Stimulated activated CD8-positive, alpha-beta memory T cell treated with anti-CD3 and anti-CD28 coated beads, Interleukin-12 subunit alpha, Interleukin-12 subunit beta, amount 100 ng/mL, for 1 hour (primary cell): ENCODE measurements at regions not wholly inside any gene's neighbourhood (a gene's known extent, or its start where the extent isn't known, plus 50 kb on each side); places are given as distances from the start of the nearest gene placed in this dataset.

Experiments used
- DNase-seq: peaks from one replicate; pipeline ENCODE4 v3.0.0-alpha.2; 2020; ENCODE audit warnings: low read depth

DNA sequence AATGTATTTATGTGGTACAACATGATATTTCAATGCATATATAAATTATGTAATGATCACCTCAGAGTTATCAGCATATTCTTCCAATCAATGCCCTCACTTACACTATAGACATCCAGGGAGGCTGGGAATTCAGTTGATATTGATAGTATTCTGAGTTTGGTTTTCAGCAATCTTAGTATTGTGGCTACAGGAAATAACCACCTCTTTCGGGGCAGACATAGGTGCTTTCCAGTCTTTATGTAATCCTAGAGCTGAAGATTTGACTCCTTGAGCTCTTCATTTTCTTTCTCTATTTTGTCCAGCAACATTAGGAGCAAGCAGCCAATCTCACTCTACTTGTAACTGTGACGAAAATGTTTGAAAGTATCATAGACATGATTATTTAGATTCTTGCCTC, 712.7 kb upstream of the KIRREL3 start:
- DNase-seq = no peak

DNA sequence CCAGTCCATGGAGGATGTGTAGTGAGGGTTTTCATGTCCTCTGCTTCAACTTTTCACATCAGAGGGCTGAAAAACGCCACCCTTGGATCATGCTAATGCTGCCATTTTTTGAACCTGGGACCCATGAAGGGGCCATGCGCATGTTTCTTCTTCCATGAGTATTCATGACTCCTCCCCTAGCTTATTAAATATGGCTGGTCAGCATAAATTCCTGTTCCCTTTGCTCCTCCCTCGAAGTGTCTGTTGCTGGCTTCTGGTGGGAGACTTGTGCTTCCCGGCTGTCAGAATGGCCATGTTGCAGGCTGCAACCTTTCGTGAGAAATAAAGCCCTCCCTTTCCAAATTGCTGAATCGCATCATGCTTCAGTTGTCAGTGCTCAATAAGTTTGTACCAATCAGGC, 711.2 kb upstream of the KIRREL3 start:
- DNase-seq = no peak

DNA sequence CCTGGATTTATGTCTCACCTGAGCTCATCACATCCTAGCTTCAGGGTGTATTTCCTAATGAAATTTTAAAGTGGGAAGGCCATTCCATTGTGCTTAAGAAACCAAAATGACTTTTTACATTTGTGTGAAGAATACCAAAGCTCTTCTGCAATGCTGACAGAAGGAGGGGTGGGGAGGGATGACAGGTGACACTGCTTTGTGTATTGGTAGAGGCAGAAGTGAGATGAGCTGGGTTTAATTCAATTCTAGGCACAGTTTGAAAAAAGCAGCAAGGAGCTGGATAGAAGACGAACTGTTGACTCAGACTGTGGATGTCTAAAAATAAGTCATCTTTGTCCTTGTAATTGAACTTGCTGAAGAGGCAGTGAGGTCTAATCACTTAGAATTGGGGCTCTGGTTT, 710.3 kb upstream of the KIRREL3 start:
- DNase-seq = no peak

DNA sequence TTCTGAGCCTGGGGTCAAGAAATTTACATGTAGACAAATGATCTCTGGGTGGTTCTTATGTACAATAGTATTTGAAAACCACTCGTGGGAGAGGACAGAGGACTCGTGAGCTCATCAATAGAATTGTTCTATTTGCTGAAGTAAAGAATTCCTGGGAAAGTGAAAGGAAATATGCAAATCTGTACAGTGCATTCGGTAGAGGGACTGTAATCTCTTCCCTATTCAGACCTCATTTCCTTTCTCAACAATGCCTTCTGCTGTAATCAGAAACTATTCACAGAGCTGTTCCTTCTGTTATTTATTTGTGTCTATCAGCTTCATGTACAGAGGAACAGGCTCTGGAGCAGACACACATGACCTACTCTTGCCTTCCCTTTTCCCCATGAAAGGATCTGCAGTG, 709.4 kb upstream of the KIRREL3 start:
- DNase-seq = no peak

DNA sequence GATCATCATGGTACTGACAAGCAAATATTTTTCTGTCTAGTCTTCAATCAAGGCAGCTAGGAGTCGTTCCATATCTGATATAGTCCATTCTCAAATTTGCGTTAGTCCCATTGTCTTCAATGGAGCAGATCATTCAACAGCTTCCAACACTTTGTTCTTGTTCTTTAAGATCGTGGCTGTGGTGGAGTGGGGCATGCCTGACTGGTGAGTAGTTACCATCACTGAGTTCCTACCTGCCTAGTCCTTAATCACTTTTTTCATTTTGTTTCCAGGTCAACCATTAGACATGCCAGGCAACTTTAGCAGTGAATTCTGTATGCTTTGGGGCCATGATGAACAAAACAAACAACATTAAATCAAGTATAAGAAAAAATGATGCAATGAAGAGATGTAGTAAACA, 693.1 kb upstream of the KIRREL3 start:
- no peak for DNase-seq

DNA sequence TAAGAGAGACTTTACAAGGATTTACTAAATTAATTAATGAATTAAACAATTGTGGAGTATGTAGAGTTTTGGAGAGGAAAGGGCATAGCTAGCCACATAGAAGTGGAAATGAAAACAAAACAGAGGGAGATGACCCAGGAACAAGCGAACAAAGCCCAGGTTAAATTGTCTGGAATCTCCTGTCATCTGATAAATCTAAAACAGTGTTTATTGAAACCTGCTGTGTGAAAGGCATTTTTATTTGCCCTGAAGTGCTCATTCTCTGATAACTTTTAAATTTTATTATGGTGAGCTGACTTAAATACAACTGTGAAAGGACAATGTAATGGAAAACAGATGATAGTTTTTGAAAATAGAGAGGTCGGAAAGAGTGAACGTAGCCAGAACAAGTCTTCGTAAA, 682.8 kb upstream of the KIRREL3 start:
- DNase-seq = no peak

DNA sequence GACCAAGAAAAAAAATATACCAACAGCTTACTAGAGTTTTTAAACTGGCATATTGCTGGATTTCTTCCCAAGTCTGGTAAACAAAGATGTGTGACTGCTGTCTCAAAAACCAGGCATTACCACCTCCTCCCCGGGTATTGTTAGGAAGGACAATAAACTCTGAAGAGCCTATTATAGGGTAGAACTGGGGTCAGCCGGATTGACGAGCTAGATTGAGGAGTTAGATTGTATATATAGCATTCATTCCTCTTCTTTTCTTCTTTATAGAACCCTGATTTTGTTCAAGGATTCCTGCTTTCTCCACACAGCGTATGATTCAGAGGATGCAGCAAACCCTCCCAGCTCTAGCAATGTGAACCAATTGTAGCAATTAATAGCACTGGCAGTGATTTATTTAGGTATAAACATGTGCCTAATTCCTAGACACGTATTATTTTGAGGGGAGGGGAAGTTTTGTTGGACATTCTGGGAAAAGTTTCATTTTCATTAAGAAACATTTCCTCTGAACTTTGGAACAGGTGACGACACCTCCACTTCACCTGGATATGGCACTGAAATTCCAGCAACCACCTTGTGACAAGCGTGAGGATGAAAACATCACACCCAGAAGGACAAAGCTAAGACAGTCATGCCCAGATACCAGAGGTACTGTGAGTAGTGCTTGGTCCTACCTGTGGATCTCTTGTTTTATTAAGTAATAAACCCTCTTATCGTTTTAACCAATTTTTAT, 679.4 kb upstream of the KIRREL3 start:
- DNase-seq = no peak

DNA sequence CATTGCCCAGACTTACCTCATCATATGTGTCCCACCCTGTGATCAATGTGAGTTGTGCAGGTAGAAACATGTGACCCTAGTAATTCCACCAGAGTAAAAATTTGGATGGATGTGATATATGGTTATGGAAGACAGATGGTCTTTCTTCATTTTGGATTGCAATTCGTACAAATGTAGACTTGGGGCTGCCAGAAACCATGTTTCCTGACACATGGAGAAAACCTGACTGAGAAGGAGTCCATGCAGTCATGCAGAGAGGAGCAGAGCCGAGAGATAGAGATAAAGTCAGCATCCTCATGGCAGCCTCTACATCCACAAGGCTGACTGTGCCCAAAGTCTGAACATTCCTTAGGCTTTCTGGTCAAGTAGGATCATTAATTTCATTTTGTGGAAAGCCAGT, 678.1 kb upstream of the KIRREL3 start:
- DNase-seq = no peak

DNA sequence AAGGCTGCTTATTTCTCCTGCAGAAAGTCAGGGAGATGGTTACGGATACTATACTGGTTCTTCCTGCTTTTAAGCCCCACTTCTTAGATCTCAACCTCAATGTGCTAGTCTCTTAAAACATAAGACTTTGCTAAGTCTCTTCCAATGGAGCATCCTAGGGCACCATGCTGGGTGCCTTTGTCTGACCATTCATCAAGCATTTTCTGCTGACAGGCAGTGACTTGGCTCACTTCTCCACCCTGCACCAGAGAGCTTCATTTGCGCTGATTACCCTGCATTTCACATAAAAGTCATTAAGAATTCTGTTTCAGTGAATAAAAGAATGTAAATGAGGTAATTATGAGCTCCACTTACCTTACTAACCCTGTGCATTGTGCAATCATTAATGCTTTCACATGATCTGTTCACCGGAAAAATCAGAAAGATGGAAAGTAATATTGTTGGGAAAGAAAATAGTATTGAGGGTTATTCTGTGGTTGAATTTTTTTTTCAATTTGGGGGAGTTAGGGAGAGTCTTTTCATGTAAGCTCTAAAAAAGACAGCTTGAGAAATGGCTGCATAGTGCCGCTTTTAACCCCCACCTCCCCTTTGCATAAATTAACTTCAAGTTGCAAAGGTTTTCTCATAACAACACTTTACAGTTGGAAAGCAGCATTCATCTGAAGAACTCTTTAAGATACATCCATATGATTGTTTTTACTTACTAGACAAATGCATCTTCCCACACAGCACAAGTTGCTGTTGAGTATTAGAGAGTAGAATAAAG, 677.3 kb upstream of the KIRREL3 start:
- no peak for DNase-seq

DNA sequence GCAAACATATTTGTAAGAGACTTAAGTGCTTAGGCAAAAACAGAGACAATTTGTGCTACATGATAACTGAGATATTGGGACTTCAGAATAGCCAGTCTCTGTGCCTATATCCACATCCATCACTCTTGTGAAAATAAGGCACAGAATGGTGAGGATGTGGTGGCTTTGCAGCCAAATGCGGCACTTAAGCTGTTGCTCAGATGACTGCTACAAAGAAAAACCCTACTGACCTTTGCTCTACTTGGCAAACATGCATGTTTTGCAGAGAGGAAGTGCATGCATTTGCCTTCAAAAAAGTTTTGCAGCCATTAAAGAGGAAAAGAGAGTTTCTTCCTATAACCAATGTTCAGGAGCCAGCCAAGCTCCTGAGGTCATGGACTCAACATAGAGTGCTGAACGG, 675.0 kb upstream of the KIRREL3 start:
- no peak for DNase-seq

DNA sequence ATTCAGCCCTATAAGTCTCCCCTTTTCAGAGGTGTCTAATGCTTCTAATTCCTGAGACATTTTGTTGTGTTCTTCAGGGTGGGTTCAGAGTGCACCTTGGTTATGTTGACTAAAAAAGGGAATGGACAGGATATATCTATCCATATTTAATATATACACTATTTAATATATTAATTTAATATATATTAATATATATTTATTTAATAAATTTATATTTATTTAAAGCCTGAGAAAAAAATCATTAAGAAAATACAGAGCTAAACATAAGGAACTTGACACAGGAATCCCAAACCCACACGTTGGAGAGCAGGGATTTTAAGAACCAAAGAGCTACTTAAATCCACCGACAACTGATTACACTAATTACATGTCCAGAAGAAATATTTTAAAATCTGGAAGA, 674.2 kb upstream of the KIRREL3 start:
- no peak for DNase-seq

DNA sequence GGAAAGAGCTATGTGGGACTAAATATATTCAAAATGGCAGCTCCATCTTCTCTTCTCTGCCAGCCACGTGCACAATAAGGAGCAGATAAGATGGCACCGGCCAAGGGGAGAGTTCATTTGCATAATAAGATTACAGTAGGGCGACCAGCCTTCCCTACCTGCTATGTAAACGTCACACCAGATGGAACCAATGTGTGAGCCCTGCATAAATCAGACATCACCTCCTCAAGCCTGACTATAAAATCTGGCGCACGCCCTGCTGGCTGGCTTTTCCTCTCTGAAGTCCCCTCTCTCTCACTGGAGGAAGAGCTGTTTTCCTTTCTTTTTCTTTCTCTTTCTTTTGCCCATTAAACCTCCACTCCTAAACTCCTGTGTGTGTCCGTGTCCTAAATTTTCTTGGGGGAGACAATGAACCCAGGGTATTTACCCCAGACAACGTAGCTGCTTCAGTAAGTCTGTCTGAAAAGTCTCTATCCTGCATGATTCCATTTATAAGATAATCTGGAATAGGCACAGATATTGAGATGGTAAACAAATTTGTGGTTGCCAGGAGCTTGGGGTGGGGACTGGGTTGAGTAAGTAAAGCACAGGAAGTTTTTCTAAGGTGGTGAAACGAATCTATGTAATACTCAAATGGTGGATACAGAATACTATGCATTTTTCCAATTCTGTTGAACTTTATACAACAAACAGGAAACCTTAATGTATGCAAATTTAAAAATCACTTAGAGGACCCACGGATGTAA, 670.0 kb upstream of the KIRREL3 start:
- no peak for DNase-seq

DNA sequence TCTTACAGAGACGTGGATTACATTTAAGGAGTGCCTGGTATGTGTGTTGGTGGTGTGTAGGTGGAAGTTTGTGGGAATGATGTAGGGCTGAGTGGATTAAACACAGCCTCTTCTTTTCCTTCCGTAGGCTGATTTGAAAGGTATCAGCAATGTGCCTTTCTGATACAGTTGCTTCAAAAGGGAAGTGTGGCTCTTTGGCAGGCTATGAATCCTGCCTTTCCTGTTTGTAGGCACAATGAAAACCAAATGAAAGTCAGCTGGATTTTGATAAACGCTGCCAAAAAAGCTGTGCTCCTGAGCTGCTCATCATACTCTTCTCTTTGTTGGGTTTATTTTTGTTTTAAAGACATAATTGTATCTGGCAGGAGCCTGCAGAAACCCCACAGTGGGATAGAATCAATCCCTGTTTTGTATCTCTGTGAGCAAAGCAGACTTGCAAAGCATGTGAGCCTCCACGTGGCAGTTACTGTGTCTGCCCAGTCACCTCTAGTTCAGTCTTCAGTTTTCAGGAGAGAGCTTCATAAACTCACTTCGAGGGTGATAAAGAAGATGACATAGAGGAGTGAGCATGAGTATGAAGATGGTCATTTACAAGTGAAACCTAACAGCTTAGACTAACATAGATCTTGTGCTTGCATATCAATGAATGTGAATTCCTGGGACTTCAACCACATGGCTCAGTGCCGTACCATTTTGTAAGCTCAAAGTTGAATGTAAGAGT, 655.7 kb upstream of the KIRREL3 start:
- no peak for DNase-seq

DNA sequence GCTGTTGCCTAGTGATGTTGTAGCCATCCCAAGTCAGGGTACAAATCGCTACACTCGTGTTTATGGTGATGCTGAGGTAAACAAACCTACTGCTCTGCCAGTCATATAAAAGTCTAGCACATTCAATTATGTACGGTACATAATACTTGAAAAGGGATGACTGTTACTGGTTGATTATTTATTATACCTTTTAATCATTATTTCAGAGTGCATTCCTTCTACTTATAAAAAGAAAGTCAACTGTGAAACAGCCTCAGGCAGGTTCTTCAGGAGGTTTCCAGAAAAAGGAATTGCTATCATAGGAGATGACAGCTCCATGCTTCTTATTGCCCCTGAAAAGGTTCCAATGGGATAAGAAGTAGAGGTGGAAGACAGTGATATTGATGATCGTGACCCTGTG, 652.5 kb upstream of the KIRREL3 start:
- DNase-seq = no peak

DNA sequence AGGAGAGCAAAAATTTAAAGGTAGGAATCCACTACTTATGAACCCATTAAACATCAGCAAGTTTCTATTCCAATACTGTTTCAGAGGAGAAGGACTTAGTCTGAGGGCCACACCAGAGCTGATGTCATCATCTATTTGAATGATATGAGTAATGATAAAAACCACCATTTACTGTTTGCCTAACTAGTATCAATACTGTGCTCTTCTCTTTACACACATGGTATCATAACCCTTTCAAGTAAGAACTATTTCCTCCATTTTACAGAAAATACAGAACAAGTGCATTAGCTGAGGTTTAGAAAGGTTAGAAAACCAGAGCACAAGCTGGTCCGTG, 651.3 kb upstream of the KIRREL3 start:
- no peak for DNase-seq

DNA sequence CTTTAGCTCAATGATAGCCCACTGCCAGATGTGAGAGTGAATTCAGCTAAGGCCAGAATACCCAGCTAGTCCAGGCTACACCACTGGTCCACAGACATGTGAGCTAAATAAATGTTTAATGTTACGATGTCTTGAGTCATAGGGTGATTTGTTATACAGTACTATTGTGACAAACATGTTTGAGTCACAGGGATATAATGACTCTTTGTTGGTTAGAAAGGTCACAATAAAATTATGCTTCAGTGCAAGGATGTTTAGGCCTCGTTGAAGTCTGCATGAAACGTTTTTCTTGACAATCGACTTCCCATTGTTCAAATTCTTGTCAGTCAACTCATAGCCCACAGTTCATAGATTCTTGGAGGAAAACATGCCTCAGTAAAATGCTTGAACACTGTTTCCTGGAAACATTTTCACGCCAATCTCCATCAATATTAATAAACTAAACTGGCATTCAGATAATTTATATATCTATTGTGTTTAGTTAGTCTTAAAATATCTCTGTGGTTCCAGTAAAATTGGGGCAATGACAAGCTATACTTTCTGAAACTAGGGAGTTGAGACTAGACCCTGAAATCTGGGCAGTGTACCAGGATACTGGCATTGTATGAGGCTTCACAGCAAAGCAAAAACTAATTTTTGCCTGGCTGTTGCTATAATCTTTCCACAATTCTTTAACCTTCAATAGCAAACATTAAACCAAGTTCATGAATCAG, 650.8 kb upstream of the KIRREL3 start:
- no peak for DNase-seq

DNA sequence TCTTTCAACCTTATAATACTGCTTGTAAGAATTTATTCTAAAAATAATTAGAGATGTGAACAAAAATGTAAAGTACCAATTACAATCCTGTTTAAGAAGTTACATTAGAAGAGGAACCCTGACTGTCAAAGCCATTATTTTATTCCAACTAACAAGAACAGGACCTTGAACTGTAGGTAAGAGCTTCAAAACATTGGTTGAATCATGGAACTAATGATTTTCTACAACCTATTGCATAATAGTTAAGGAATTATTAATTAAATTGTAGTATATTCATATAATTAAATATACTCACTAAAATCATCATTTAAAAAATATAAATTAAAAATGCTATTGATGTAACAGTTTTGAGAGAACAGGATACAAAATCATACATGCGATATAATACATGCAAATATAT, 649.4 kb upstream of the KIRREL3 start:
- no peak for DNase-seq

DNA sequence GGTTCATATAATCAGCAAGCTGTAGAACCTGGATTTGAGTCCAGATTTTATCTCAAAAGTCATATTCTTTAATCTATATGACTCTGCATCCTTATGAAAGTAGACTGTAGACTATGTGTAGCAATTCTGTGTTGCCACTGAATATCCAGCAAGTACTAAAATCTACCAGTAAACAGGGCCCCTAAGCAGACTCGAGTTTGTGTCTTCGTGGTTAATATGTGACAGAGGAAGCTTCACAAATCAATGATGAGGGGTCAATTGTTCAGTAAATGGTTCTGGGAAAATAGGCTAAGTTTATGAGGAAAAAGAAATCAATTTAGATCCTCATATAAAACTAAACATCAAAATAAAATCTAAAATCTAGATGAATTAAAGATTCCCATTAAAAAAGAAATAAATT, 648.5 kb upstream of the KIRREL3 start:
- no peak for DNase-seq

DNA sequence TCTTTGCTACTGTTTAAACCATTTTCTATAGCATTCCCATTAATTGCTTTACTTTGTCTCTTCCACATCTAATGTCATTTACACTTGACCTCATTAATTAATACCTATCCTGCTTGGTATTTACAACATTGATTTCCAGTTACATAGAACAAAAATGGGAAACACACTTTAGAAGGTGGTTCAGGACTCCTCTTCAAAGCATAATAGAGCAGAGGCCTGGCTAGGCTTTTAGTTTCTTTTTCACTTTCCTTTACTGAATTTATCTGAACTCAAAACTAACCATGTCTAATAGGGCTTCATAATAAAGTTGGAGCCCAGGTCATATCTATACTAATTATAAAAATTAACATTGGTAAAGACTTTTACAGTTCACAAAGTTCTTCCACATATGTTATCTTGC, 648.0 kb upstream of the KIRREL3 start:
- no peak for DNase-seq

DNA sequence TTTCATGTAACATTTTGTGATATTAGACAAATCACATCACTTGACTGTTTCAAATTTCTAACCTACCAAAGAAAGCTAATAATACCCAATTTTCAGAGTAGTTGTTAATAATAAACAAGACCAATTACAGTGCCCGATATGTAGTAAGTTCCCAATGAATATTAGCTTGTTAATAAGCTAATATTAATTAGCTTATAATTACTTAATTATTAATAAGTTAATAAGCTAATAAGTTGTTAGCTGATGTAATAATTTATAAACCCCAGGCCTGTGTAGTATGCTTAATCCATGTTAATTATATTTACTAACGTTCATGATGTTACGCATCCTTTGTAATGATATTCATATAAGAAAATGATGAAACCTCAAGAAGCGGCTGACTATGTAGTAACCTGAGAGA, 643.8 kb upstream of the KIRREL3 start:
- no peak for DNase-seq

DNA sequence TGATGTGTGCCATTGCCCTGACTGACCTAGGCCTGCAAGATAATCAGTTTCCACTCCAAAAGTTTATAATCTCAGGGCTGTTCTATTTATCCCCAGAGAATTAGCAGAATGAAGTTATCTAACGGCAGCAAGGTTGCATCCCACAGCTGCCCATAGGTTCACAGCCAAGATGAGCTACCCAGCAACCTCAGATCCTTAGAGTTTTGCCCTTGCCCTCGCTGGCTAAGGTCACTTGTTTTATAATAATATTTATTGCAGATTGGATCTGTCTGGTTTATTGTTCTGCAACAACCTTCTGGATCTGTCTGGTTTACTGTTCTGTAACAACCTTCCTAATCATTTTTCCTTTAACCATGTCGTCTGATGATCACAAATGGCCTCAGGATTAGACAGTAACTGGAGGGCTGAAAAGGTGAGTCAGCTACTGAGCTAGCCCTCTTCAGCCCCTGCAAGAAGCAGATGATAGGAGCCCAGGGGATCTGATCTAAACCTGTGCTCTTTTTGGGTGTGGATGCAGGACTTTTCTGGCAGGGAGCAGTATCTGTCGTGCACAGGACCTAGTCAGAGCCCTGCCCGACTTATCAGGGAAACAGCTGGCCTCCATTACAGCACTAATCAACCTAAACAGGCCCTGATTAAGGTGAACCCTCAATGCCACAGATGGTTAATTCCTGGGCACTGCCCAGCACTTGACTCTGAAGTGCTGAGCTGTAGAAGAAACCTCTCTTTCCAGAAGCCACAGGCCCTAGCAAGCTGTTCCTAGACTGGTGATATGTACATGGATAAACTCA, 642.9 kb upstream of the KIRREL3 start:
- no peak for DNase-seq
